Fibroblast of skin of left biceps (primary cell): ENCODE measurements at regions not wholly inside any gene's neighbourhood (a gene's known extent, or its start where the extent isn't known, plus 50 kb on each side); places are given as distances from the start of the nearest gene placed in this dataset.

Experiments used
- DNase-seq, 2 experiments: peaks; one replicate each; pipeline ENCODE4 v3.0.0-alpha.2; 2013; ENCODE audit warnings: low read depth in 2 of 2

DNA sequence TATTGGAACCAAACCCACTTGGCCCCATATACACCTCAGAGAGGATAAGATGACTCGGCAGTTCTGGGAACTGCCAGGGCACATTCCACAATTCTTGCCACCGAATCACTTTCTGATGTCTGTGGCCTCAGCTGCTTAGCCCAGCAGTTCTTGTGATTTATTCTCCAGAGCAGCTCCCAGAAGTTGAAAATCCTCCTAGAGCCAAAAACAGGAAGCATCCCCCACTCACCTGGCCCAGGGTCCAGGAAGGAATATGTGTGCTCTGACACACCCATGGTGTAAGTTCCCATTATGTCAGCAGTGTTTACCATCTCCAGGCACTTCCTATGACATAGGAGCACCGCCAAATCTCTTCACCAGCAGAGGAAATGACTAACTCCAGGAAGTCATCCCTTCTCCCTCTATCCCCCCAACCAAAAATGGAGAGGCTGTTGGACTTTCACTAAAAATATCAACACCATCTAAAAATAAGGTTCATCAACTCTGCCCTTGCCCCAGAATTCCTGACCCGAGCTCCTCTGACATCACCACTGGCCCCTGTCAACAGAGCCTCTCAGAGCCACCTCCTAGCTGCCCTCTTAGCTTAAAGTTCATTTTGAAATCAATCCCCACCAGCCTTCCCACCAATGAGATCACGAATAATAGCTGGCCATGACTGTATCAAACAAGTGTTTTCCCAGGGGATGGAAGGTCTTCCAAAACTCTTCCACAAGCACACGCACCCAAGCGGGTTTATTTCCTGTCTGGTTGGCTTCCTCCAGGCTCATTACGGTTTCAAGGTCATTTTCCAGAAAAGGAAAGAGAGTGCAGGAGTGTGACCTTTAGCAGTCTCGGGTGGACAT, 223.1 kb upstream of the PARD3B start:
- no peak for DNase-seq

DNA sequence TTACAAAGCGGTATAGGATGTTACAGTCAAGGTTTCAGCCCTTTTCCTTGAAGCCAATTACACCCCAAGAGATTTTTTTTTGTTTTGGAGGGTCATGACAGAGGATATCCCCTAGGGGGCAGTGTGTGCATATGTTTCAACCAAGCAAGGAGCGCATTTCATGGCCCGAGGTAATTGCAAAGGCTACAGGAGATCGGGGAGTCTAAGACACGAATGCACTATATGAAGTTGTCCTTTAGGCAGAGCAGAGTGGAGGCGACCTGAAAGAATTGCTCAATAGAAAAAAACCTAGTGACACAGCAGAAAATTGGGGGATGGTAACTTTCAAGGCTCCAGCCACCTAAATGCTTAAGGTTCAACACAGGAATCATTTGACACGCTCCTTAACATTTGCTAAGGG, 219.8 kb upstream of the PARD3B start:
- DNase-seq: peak; percentile 38 to 52

DNA sequence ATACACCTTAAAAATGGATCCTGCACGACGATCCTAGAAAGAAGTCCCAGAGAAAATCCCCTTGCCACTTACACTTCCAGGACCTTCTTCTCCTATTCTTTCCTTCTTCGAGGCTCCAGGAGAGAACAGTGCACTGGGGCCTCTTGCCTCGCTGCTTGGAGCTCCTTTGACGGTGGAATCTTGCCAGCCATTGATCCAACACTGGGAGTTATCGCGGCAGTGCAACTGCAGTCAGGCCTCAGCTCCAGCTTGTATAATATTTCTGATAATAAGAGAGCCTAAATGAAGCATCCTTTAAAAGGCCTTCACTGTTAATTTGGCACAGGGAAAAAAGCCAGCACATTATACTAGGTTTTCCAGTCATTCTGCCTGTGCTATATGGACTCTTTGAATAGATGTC, 216.9 kb upstream of the PARD3B start:
- no peak for DNase-seq

DNA sequence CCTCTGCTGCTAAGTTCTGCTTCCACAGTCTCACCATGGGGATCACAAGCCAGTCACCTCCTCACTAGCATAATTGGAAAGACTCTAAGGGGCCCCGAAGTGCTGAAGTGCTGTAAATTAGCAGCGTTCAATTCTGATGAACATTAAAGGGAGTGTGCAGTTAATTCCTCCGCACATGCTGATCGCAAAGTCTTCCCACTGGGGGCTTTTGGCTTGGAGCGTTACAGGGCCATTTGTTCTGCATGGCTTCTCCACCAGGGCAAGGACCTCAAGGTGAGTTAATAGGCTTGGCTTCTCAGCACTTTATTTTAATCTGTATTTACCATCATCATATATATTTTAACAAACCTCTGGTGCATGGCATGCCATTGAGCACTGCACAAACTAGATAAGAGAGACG, 216.3 kb upstream of the PARD3B start:
- DNase-seq: no peak

DNA sequence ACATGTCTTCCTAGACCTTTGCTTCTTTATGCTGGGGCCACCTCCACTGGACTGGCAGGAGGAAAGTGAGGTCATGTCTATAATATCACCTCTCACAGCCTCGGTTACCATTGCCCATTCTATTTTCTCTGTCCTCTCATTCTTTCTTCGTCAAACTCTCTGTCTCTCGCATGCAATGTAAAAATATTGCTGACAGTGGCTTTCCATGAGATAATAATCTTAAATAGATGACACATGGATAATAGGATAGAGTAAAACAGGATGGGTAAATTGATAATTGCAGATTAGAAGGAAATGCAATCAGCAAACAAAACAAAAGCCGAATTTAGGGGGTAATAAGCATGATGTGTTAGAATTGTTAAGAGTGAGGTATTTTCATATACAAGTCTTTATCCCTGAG, 215.7 kb upstream of the PARD3B start:
- DNase-seq: no peak

DNA sequence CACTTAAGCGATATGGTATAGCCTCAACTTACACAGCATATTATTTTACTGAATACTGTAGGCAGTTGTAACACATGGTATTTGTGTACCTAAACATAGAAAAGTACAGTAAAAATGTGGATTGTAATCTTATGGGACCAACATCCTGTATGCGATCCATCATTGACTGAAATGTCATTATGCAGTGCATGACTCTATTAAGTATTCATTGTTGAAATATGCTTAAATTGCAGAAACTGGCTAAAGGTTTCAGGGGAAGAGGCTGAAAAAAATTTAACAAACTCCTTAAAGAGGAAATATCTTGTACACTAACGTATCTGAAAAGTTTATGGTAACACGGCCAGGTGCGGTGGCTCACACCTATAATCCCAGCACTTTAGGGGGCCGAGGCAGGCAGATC, 214.1 kb upstream of the PARD3B start:
- DNase-seq: no peak

DNA sequence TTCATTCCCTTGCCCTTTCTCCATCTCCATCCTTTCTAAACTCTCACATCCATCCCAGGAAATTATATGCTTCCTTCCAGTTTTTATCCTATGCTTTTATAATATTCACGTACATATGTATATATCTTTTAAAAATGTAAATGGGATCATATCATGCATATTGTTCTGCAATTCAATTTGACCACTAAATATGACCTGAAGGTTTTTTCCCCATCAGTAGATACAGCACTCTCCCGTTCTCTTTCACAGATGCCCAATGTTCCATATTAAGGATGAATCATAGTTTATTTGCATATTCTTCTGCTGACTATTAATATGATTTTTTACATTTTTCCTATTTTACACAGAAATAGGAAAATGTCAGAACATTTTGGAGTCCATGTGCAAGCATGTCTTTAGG, 213.3 kb upstream of the PARD3B start:
- DNase-seq: no peak

DNA sequence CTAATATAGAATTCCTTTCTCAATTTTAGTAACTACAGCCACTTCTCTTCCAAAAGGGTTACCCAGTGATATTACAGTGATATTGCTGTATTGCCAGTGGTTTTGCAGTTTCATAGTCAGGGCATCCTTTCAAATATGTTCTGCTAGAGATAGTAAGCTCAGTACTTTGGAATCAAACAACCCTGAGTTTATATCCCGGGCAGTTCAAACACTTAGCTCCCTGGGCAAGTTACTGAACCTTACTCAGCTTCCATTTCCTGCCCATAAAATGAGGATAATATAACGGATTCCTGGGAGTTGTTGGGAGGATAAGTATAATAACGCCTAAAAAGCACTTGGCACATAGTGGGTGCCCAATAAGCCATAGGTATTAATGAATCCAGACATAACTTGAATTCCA, 212.6 kb upstream of the PARD3B start:
- no peak for DNase-seq

DNA sequence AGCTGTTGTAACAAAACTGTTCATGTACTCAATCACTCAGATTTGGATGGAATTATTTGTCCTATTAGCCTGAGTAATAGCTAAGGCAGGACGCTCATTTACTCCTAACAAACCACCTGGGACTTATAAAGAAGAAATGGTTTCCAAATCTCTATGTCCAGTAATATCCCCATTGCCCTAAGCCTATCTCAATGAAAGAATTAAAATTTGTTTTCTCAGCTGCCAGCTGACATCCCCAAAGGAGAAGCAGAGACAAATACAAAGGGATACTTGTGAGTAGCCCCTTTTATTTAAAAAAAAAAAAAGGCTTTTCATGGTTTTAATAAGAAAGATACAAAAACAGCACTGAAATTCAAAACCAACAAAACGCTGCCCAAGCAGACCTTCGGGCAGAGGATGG, 211.4 kb upstream of the PARD3B start:
- DNase-seq: no peak

DNA sequence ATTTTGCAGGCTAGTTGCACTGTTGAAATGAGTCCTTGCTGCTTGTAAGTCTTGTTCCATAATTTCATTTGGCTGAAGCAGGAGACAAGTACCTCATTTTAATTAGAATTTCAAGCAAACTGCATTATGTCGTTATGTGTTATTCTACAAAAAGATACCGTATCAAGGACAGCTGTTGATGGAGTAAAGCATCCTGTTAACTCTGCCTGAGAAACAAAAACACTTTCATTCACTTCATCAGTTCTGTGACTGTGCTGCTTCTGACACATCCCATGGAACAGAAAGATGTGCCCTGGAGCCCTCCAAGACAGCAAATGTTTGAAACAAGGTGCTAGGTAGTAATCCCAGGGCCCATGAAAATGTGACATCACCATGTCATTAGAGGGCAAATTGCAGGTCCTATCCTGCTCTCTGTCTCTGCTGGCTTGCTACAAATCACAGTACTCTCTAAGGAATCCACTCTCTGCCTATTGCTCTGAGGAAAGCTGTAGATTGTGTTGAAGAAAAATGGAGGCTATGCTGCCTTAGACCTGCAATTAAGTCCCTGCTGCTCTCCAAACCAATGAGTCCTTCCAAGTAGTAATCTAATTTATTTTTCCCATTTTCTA, 209.7 kb upstream of the PARD3B start:
- no peak for DNase-seq

DNA sequence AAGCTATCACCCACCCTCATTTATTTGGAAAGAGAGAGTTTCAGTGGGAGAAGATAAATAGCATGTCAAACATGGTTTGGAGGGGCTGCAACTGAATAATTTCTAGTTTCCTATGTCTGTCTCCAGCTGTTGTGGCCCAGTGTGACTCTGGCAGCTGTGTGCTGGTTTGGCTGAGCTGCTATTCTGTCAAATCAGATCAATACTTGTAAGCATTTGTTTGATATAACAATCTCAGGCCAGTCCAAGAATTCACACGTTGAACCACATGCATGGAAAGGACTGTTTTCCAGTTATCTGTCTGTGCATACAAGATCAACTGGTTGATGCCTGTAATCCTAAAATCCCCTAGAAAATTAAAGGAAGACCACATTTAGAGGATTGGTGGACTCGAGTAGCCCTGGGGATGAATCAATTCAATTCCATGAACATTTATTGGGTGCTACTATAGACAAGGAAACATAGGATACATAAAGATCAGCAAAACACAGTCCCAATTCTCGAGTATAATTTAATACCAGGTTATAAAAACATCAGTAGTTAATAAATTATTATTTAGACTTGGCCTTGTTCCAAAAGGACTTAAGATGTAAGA, 209.0 kb upstream of the PARD3B start:
- no peak for DNase-seq

DNA sequence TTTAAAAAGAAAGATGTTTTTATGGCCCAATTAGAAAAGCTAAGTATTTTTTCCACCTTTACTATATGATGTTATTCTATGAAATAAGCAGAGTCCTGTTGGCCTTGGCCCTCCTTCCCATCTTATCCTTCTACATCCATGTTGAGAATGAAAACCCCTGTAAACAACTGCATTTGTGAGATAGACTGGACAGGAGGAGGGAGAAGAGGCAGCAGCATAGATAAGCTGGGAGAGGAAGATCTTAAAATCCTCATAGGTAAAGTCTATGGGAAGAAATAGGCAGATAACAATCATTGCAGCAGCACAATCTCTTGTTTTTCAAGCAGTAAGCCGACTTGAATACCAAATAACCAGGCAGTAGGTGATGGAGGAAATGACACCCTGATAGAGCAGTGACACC, 207.6 kb upstream of the PARD3B start:
- DNase-seq: no peak

DNA sequence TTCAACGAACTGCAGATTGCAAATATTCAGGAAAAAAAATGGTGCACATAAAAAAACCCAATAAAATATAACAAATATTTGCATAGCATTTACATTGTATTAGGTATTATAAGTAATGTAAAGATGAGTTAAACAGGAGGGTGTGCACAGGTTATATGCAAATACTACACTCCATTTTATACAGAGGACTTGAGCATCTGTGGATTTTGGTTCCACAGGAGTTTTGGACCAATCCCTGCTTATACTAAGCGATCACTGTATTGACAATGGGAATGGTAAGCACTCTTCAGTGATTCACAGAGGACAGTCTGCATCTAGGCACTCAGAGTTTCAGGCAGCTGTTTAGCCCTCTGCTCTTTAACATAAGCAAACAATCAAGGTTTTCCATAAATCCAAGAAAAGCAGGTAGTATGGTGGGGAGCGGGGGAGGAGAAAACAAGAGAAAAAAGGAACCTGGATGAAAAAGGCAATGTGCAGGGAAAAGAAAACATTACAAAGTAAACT, 206.0 kb upstream of the PARD3B start:
- no peak for DNase-seq

DNA sequence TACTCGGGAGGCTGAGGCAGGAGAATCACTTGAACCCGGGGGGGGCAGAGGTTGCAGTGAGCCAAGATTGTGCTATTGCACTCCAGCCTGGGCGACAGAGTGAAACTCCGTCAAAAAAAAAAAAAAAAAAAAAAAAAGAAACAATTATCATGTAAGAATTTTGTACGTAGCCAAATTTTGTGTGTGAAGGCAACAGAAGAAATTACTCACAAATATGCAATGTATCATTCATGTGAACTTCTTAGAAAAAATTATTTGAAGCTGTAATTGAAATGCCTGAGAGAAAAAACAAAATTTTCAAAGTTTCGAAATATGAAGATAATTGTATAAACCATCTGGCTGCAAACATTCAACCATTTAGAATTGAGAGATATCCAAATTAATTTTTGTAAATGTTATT, 204.8 kb upstream of the PARD3B start:
- no peak for DNase-seq

DNA sequence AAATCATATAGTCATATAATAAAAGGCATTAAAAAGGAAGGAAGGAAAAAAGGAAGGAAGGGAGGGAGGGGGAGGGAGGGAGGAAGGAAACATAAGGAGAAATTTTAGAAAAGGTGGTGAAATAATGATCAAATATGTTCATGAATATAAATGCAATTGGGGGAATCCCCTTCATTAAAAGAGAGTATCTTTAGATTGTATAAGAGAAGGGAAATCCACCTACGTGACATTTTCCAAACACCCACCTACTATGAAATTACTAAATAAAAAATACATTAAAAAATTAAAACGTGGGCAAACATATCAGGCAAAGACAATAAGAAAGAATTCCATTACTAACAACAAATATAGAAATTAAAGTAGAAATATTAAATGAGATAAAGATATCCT, 203.4 kb upstream of the PARD3B start:
- no peak for DNase-seq

DNA sequence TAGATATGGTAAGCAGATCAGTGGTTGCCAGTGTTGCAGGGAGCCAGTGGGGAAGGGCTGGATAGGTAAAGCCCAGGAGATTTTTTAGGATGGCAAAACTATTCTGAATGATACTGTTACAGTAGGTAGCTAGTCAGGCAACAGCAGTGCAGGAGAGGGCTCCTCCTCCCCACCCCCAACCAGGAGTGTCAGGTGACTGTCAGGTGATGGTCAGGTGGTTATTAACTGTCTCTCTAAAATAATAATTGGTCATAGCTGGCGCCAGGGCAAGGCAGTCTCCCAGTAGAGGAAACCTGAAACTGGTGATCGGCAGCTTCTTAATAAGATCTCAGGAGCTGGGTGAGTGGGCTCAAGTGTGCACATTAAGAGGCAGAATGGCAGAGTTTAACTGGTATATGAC, 201.6 kb upstream of the PARD3B start:
- DNase-seq: no peak

DNA sequence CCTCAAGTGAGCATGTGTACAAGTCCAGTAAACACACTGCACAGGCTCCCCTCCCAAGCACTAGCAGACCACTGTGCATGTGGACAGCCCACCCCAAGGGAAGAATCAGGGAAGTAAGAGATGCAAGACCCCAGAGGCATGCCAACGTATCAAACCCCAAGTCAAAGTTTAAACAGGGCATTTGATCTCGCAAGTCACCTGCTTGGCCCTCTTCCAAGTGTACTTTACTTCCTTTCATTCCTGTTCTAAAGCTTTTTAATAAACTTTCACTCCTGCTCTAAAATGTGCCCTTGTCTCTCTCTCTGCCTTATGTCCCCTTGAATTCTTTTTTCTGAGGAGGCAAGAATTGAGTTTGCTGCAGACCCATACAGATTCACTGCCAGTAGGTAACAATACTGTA, 201.2 kb upstream of the PARD3B start:
- no peak for DNase-seq

DNA sequence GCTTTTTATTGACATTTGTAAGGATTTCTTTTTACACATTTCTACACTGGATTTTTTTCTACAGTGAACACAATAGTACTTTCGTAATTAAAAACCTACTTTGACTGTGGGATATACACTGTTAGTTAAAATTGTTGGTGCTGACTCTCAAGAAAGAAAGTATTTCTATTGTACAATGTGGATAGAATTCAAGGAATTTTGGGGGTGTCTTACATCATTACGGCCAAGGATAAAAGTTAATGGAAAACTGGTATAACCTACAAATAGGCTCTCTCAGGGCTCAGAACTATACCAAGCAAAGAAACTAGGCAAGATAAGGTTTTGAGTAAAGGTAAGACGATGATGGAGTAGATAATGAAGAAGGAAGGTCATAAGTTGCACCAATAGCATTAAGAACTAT, 198.4 kb upstream of the PARD3B start:
- no peak for DNase-seq

DNA sequence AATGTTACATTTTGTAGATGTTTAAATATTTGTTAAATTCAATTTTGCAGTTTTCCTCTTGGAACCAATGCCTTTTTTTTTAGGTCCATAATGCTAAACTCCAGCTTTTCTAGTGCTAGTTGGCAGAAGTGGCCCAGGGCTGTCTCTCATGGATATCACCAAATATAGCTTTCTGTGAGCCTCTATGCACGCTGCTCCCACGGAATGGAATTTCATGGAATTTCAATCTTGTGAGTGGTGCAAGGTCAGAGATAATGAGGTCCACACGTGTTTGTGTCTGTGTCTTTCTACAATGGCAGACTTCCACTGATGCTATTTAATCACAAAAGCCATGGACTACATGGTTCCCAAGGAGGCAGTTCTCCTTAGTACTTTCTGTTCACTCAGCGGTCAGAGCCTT, 191.5 kb upstream of the PARD3B start:
- peak in 1 of 2 experiments; percentile 16 for DNase-seq

DNA sequence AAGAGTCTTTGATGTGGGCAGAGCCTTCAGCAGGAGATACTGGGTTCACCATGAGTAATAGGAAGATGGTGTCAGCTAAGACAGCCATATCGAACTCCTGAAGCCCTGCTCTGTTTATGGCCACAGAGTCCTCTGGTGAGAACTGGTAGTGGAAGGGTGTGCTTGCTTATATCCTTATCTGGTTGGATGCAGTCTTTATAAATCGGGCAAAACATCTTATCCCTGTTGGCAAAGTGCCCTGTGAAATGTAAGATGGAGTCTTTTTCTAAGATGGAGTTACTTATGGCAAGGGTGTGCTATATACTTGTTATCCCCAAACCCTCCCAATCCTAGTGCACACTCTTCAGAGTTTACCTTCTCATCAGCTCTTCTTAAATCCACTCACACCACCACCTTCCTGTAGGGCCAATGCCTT, 190.8 kb upstream of the PARD3B start:
- DNase-seq: no peak

DNA sequence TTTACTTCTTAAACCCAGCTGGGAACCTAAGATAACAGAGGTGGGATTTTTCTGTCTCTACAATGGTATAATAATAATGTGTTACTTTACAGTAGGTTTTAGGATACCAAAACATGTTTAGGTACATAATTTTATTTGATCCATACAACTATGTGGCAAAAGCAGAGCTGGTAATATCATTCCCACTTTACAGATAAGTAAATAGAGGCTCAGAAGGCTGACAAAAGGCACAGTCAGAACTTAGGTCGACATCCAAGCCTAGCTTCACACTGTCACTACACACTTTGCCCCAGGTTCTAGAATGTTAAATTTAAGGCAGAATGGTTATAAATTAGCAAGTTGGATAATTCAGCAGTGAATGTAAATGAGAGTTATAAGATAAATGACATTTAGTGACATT, 189.6 kb upstream of the PARD3B start:
- DNase-seq: no peak

DNA sequence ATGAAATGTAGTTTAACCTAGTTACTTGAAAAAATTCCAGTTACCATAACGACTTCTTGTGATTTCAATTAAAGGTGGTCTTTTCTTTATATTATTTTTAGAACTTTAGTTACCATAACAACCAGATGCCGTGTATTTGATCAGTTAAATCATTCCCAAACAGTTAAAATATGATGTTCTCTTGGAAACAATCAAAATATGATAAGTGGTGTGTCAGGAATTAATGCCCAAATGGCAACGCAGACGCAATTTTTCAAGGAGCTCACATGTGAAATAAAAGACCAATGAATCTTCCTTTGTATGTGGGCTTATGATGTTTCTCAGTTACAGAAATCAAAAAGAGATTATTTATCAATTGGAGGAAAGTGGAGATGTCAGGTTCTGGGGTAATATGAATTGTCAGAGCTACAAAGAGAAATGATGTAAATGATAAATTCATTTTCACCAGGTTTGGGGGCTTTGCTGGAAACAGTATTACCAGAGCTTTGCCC, 189.1 kb upstream of the PARD3B start:
- DNase-seq: no peak

DNA sequence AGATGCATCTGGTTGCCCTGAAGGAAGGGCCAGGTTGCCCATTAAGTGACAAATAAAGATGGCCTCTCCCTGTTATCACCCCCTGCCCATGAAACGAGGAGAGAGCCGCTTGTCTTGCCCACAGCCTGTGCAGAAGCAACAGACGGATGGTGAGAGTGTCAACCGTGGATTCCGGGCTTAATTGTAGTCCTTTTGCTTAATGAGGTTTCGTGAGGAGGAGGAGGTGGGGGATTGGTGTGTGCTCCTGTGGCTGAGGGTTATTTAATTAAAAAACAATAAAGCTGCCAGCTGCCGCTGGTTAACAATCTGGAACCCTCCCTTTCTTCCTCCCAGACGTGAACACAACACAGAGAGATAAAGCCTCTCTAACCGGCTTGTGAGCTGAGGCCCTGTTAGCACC, 188.0 kb upstream of the PARD3B start:
- DNase-seq: no peak
